Liver (tissue), 3 donors: ENCODE measurements at regions not wholly inside any gene's neighbourhood (a gene's known extent, or its start where the extent isn't known, plus 50 kb on each side); places are given as distances from the start of the nearest gene placed in this dataset.

Experiments
- EGR1 ChIP-seq, 2 donors: IDR thresholded peaks; 2 replicates each; pipeline ENCODE4 v1.6.1; 2016 to 2018; ENCODE audit warnings: antibody characterized with exemption in 2 of 2, low read depth in 2 of 2
- RAD21 ChIP-seq, 2 donors: IDR thresholded peaks; 2 replicates each; pipeline ENCODE4 v1.6.1; 2016; ENCODE audit warnings: antibody characterized with exemption in 2 of 2, mild to moderate bottlenecking in 2 of 2
- TF ChIP-seq, protein P1 (sequence below): fragments of 150-350 bp; IDR thresholded peaks from 2 replicates; pipeline ENCODE4 v1.5.1; 2017; ENCODE audit warnings: improper control_type of control experiment, low read depth, low read length; ENCODE audit not compliant: missing input control
- TF ChIP-seq, protein P2 (sequence below): IDR thresholded peaks from 2 replicates; pipeline ENCODE4 v1.6.1; 2016; ENCODE audit warnings: antibody characterized with exemption, mild to moderate bottlenecking
- donor health status: healthy.
- donor health status: healthy.

GRCh38 chr1:170803711-170804110 is 131.6 kb upstream of the MROH9 start:
- TF ChIP-seq, protein P1, sequence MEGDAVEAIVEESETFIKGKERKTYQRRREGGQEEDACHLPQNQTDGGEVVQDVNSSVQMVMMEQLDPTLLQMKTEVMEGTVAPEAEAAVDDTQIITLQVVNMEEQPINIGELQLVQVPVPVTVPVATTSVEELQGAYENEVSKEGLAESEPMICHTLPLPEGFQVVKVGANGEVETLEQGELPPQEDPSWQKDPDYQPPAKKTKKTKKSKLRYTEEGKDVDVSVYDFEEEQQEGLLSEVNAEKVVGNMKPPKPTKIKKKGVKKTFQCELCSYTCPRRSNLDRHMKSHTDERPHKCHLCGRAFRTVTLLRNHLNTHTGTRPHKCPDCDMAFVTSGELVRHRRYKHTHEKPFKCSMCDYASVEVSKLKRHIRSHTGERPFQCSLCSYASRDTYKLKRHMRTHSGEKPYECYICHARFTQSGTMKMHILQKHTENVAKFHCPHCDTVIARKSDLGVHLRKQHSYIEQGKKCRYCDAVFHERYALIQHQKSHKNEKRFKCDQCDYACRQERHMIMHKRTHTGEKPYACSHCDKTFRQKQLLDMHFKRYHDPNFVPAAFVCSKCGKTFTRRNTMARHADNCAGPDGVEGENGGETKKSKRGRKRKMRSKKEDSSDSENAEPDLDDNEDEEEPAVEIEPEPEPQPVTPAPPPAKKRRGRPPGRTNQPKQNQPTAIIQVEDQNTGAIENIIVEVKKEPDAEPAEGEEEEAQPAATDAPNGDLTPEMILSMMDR: no peak
- TF ChIP-seq, protein P2, sequence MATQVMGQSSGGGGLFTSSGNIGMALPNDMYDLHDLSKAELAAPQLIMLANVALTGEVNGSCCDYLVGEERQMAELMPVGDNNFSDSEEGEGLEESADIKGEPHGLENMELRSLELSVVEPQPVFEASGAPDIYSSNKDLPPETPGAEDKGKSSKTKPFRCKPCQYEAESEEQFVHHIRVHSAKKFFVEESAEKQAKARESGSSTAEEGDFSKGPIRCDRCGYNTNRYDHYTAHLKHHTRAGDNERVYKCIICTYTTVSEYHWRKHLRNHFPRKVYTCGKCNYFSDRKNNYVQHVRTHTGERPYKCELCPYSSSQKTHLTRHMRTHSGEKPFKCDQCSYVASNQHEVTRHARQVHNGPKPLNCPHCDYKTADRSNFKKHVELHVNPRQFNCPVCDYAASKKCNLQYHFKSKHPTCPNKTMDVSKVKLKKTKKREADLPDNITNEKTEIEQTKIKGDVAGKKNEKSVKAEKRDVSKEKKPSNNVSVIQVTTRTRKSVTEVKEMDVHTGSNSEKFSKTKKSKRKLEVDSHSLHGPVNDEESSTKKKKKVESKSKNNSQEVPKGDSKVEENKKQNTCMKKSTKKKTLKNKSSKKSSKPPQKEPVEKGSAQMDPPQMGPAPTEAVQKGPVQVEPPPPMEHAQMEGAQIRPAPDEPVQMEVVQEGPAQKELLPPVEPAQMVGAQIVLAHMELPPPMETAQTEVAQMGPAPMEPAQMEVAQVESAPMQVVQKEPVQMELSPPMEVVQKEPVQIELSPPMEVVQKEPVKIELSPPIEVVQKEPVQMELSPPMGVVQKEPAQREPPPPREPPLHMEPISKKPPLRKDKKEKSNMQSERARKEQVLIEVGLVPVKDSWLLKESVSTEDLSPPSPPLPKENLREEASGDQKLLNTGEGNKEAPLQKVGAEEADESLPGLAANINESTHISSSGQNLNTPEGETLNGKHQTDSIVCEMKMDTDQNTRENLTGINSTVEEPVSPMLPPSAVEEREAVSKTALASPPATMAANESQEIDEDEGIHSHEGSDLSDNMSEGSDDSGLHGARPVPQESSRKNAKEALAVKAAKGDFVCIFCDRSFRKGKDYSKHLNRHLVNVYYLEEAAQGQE: no peak
- TF ChIP-seq RAD21 (IDR thresholded peaks at IDR 0.05) (no peak), EGR1 (IDR thresholded peaks at IDR 0.05; ENCODE audit: low read depth in 2 of 2) (no peak)
